RCC 7860 (cell line): ENCODE measurements at regions not wholly inside any gene's neighbourhood (a gene's known extent, or its start where the extent isn't known, plus 50 kb on each side); places are given as distances from the start of the nearest gene placed in this dataset.

ENCODE experiments used
- DNase-seq: peaks from one replicate; pipeline ENCODE4 v3.0.0-alpha.2; 2015; ENCODE audit warnings: low spot score
- FAIRE-seq: peaks from 2 replicates; lab custom pipeline; 2012; peaks lifted over from hg19 to GRCh38; lab: Jason Lieb, UNC

DNA sequence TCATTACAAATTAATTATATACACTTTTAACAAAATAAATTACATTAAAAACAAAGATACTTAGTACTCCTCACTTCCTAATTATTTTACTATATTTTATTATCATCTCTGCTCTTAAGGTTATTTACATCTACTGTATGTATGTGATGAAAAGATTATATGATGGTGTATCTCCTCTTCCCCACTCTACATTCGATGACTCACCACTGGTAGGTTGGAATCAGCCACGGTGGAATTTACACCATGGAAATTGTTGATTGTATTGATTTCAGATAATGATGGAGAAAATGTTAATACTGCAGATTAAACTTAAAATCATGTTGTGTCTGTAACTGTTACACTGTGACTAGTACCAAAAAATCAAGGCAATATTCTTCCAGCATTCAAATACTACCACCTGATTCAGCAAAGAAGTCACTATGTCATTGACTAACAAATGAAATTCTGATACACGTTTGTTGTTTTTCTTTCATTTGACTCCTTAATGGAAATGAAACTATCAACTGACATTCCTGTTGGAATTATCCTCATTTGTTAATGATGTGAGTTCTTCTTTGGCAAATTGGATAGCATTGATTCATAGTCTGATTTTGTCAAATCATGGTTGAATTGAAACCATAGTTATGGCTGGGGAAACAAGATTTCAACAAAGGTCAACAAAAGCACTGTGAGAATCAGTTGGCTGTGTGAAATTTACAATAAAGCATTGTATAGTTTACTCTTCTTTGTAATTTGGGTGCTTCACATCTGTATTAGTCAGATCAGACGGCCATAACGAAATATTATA, 69.0 kb upstream of the NLK start:
- DNase-seq = no peak
- FAIRE-seq = no peak

GRCh38 chr17:27974045-27974436, 68.4 kb upstream of the NLK start:
- FAIRE-seq = no peak
- DNase-seq = no peak

DNA sequence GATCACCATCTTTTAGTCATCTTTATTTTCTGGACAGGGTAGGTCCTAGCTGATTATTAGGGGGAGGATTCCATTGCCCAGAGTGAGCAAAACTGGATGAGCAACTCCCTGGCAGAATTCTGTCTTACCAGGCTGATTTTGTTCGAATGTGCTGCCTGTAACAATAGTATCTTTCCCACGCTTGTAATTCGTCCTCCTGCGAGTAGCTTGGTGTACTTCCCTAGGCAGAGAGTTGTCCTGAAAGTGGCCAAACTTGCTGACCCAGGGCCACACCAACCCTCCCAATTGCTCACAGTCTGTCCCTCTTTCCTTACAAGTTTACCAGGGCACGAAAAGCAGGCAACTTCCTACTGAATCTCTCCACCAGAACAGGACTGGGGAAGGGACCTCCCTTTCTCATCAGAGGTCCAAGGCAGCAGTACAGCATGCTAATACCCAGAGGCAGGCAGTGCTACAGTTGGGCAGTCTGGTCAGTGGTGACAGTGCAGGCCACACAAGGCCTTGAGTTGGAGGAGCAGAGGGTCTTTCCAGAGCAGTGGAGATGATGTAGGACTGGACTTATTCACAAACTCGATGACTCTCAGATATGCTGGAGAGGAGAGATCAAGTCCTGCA, 67.8 kb upstream of the NLK start:
- no peak for FAIRE-seq

GRCh38 chr17:27975146-27976011, 67.1 kb upstream of the NLK start:
- DNase-seq = no peak
- no peak for FAIRE-seq

More for the DNA sequence above, 67.8 kb upstream of the NLK start:
- no peak for DNase-seq

GRCh38 chr17:27976331-27976730, 66.1 kb upstream of the NLK start:
- DNase-seq (peak; percentile 7), FAIRE-seq (no peak)

- FAIRE-seq (no peak), DNase-seq (no peak)
Observed at GRCh38 chr17:27977751-27978688, 64.5 kb upstream of the NLK start.

DNA sequence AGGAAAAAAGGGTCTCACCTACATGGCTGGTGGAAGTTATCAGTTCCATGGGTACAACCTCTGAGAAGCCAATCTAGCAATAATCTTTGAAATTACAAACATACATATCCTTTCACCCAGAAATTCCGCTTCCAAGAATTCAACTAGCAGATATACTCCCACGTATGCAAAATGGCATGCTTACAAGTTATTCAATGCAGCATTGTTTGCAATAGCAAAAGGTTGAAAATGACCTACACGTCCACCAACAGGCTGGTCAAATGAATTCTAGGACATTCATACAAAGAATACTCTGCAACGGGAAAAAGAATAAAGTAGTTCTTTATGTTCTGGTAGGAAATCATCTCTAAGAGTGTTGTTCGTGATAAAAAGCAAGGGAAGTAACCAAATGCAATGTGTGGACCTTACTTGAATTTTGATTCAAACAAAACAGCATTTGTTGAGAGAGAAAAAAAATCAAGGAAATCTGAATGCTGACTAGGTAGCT, 63.7 kb upstream of the NLK start:
- FAIRE-seq (no peak), DNase-seq (no peak)

DNA sequence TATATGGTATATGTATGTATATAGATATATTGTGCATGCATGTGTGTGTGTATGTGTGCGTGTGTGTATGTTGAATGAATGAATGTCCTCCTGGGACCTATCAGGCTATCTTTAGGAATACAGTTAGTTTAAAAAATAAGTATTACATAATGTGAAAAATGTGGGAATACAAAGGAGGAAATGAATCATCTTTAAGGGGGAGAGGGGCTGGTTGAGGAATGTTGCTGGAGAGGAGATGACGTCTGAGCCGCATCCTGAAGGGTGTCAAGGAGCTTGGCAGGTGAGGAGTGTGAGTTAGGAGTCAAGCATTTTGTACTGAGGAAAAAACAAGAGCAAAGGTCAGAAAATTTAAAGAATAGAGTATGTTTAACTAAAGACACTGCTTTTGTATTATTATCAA, 62.4 kb upstream of the NLK start:
- peak; percentile 42 for DNase-seq
- FAIRE-seq = no peak

GRCh38 chr17:27981978-27982377, 60.5 kb upstream of the NLK start:
- DNase-seq = no peak
- no peak for FAIRE-seq

- DNase-seq = no peak
- no peak for FAIRE-seq
Observed at GRCh38 chr17:27982688-27983087, 59.8 kb upstream of the NLK start.

DNA sequence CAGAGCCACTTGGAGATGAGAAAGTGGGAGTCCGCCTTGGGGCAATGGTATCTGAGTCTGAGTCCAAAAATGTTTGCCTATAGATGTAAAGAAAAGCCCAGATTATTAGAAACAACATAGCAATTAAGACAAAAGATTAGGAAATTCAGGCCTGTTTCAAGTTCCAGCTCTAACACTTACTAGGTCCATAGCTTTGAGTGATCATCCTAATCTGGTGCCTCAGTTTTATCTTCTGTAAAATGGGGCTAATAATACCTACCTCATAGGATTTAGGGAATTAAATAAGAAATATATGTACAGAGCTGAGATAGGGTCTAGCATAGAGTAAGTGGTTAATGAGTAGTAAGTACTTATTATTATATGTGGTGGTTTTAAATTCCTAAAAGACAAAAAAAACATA, 58.6 kb upstream of the NLK start:
- FAIRE-seq (no peak), DNase-seq (no peak)

DNA sequence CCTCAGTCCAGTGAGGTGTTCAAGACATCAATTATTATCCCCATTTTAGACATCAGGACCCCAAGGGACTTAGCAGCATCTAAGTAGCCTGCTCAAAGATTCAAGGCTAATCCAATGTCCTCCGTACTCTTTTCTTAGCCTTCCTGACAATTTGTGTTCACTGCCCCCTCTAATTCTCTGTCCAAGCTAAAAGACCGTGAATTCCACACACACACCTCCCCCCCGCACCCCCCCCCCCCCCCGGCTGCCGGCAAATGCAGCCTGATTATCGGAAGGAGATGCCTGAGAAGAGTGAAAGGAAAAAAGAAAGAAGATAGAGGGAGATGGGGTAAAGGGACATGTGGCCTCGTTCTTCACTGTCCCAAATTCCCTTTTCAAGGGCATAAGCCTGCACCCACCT, 58.1 kb upstream of the NLK start:
- DNase-seq = no peak
- FAIRE-seq = no peak

DNA sequence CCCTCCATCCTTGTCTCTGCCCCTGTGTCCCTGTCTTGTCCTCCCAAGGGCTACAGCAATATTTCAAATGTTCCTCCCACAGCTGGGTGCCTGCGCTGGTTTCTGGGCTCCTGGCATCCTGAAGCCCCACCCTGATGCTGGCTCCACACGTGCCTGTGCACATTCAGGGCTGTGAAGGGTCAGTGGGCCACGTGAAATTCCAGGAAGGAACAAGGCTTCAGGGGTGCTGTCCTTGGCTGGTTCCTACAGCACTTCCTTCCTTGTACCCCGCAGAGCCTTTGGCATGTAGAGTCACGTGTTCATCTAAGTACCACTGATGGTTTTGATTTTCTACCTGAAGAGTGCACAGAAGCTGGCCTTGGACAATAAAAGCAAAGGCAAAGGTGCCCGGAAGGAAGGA, 57.7 kb upstream of the NLK start:
- no peak for DNase-seq
- no peak for FAIRE-seq

DNA sequence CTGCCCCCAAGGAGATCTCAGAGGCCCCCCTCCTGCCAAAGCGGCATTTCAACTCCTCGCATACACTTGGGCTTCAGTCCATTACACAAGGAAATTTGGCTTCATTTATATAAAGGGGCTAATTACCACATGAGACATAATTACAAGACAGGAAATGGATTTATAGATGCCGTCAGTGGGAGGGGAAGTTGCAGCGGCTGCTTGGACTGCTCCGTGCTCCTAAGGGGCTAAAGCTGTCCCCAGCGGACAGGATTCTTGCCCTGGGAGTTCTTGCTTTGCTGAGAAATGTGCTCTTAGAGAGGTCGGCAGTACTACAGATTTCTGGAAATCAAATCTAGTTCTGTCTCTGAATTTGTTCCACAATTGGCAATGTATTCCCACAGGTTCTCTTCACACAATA, 57.2 kb upstream of the NLK start:
- DNase-seq = no peak
- FAIRE-seq = no peak

DNA sequence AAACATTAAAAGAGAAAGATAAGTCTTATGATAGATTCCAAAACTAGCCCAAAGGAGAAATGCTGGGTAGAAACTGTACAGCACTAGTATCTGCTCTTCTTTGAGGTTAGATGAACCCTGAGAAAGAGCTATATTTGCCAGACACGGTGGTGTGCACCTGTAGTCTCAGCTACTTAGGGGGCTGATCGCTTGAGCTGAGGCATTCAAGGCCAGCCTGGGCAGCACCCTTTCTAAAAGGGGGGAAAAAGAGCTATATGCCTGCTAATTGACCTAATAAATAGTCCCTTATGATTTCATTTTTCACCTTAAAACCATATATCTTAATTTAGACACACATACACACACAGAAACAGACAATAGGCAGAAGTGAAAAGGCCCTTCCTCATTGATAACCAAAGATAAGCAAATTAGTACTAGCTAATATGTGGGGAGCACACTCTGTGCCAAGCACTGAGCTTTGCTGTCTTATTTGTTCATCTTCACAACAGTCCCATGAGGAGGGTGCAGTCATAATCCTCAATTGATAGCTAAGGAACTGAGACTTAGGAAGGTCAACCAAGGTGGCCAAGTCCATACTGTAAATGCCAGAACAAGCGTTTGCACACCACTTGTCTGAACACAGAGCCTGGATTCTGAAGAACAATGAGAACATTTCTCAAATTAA, 56.6 kb upstream of the NLK start:
- no peak for DNase-seq
- no peak for FAIRE-seq

DNA sequence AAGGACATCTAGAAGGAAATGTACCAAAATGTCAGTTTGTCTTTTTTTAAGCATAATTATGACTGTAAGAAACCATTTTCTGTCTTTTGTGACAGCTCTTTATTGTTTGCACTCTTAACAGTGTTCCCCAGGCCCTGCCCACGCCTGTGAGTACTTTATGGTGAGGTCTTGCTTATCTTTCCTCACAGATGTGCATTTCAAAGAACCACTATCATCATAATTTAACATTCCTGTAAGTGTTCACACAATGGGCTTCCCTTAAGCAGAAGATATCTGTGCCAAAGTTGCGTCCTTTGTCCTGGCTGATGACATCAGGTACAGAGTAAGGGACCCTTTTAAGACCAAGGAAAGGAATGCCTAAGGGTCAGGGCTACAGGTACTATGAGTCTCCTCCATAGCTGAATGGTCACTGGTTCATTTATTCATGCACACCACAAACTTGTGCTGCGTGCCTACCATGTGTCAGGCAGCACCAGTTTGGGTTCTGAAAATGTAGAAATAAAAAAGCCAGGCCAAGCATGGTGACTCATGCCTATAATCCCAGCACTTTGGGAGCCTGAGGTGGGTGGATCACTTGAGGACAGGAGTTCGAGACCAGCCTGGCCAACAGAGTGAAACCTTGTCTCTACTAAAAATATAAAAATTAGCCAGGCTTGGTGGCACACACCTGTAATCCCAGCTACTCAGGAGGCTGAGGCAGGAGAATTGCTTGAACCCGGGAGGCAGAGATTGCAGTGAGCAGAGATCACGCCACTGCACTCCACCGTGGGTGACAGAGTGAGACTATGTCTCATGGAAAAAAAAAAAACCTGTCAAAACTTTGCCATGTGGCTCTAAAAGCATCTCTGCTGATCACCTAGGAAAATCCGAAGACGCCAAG, 55.4 kb upstream of the NLK start:
- DNase-seq = no peak
- FAIRE-seq = no peak

DNA sequence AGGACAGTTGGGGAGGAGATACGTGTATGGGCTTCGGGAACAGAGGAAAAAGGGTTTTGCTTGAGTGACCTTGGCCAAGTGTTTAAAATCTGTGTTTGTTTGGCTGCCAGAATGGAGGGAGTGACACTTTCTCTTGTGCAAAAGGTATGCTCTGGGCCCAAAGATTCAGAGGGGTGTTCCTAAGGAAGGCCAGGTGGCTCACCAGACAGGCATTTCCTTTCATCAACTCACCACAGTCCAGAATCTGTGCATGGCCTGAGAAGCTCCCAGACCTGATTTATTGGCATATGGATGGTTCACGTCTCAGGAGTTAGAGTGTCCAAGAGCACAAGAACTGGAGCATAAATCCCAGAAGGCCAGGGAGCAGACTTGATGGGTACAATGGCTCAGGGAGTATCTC, 53.4 kb upstream of the NLK start:
- DNase-seq (no peak), FAIRE-seq (no peak)

- DNase-seq = no peak
- no peak for FAIRE-seq
Observed at GRCh38 chr17:27990100-27990499, 52.4 kb upstream of the NLK start.

DNA sequence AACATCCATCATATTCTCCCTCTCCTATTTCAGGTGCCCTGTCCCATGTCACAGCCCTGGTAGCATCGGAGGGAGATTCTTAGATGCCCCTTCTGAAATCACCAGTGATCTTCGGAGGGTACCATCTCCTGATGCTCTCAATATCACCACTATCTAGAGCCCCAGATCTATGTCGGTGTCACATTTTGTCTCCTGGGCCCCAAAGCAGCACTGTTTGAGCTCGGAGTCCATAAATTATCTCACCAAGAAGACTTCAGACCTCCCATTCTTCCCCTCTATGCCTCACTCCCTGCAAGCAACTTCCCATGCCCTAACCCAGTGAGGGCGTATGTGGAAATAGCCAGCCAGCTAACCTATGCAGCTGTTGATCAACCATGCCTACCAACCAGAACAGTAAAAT, 51.5 kb upstream of the NLK start:
- DNase-seq = no peak
- FAIRE-seq = no peak
